ENCODE measurements at regions not wholly inside any gene's neighbourhood (a gene's known extent, or its start where the extent isn't known, plus 50 kb on each side); places are given as distances from the start of the nearest gene placed in this dataset.

- Mint-ChIP-seq H3K4me1 (no peaks in the 10 kb centered on the region), H3K4me3 (no peak overlapping the region), H3K27me3 (no peaks in the 10 kb centered on the region), H3K27ac (no peak overlapping the region), H3K9me3 (peaks cover 5% of the 10 kb centered on the region), H3K36me3 (no peaks in the 10 kb centered on the region)
- no peak for ATAC-seq
Observed at GRCh38 chr5:167831754-167832504, 459.5 kb upstream of the WWC1 start.

- H3K36me3 Mint-ChIP-seq: no peaks in the 10 kb centered on the region
- no peaks in the 10 kb centered on the region for H3K4me1 Mint-ChIP-seq
- no peaks in the 10 kb centered on the region for H3K27me3 Mint-ChIP-seq
- H3K27ac Mint-ChIP-seq: no peak overlapping the region
- H3K9me3 Mint-ChIP-seq: peaks cover 5% of the 10 kb centered on the region
- ATAC-seq: no peak
- H3K4me3 Mint-ChIP-seq: no peak overlapping the region
Observed at GRCh38 chr5:167832609-167833008, 458.8 kb upstream of the WWC1 start.

- no peak overlapping the region for H3K27ac Mint-ChIP-seq
- no peaks in the 10 kb centered on the region for H3K27me3 Mint-ChIP-seq
- ATAC-seq: no peak
- peaks cover 2% of the 10 kb centered on the region for H3K9me3 Mint-ChIP-seq
- no peaks in the 10 kb centered on the region for H3K36me3 Mint-ChIP-seq
- H3K4me3 Mint-ChIP-seq: no peak overlapping the region
- no peaks in the 10 kb centered on the region for H3K4me1 Mint-ChIP-seq
Observed at GRCh38 chr5:167833456-167833855, 458.0 kb upstream of the WWC1 start.

DNA sequence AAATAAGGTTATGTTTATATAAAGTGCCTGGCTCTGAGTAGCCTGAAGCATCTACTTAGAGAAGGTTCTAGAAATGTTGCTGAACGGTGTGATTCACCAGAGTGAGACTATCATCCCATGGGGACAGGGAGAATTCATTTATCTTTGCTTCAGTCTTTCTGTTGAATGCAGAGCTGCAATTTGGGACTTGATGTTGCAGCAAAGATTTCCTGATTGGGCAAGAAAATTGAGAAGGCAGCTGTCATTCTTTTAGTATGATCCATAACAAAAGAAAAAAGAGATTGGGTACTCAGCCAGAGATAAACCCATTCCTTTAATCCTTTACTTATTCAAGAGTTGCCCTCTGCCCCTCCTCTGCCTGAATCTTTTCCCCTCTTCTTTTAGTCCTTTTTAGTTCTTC lies 456.3 kb upstream of the WWC1 start:
- no peaks in the 10 kb centered on the region for H3K27me3 Mint-ChIP-seq
- no peaks in the 10 kb centered on the region for H3K4me1 Mint-ChIP-seq
- H3K9me3 Mint-ChIP-seq: peaks cover 2% of the 10 kb centered on the region
- ATAC-seq: no peak
- H3K27ac Mint-ChIP-seq: no peak overlapping the region
- H3K4me3 Mint-ChIP-seq: no peak overlapping the region
- no peaks in the 10 kb centered on the region for H3K36me3 Mint-ChIP-seq

DNA sequence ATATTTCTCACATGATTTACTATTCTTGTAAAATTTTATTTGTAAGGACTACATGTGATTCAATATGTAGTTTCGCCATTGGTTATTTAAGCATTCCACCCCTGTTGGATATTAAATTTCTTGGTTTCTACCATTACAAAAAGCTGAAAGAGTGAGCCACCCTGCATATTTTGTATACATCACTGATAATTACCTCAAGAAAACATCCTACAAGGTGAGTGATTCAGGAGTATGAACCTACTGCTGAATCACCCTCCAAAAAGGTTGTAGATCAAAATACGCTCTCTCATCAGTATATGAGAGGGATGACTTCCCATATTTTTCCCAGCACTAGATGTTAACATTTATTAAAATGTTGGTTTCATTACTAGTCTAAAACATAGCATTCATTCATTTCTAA lies 454.3 kb upstream of the WWC1 start:
- Mint-ChIP-seq H3K9me3 (peaks cover 2% of the 10 kb centered on the region), H3K27ac (no peak overlapping the region), H3K27me3 (no peaks in the 10 kb centered on the region), H3K4me3 (no peak overlapping the region), H3K4me1 (no peaks in the 10 kb centered on the region), H3K36me3 (no peaks in the 10 kb centered on the region)
- no peak for ATAC-seq

- Mint-ChIP-seq H3K9me3 (no peaks in the 10 kb centered on the region), H3K36me3 (no peaks in the 10 kb centered on the region), H3K4me3 (no peak overlapping the region), H3K27ac (no peak overlapping the region), H3K4me1 (no peaks in the 10 kb centered on the region), H3K27me3 (no peaks in the 10 kb centered on the region)
- no peak for ATAC-seq
Observed at GRCh38 chr5:167839065-167839464, 452.4 kb upstream of the WWC1 start.

DNA sequence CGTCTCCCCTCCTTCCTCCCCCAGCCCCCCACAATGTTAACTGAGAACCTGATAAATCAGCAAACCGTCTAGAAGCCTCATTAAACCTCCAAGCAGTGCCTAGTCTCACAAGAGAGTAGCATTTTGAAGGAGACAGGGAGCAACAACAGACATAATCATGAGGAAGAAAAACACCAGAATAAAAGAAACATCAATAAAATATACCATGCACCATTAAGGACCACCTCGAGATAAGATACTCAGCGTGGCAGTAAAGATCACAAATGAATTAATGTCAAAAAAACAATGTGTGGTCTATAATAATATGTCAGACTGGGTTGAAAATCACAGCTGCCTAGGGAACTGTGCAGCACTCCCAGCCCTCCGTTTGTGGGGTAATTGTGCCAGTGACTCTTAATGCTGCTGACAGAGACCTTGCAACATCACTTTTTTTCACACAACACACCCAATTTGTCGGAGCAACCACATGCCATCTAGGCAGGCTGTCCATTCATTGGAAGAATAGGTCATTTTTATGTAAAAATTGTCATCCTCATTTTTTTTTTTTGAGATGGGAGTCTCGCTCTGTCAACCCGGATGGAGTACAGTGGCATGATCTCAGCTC lies 450.8 kb upstream of the WWC1 start:
- H3K4me3 Mint-ChIP-seq: no peak overlapping the region
- no peaks in the 10 kb centered on the region for H3K4me1 Mint-ChIP-seq
- ATAC-seq: no peak
- H3K27me3 Mint-ChIP-seq: no peaks in the 10 kb centered on the region
- no peak overlapping the region for H3K27ac Mint-ChIP-seq
- no peaks in the 10 kb centered on the region for H3K36me3 Mint-ChIP-seq
- H3K9me3 Mint-ChIP-seq: no peaks in the 10 kb centered on the region

DNA sequence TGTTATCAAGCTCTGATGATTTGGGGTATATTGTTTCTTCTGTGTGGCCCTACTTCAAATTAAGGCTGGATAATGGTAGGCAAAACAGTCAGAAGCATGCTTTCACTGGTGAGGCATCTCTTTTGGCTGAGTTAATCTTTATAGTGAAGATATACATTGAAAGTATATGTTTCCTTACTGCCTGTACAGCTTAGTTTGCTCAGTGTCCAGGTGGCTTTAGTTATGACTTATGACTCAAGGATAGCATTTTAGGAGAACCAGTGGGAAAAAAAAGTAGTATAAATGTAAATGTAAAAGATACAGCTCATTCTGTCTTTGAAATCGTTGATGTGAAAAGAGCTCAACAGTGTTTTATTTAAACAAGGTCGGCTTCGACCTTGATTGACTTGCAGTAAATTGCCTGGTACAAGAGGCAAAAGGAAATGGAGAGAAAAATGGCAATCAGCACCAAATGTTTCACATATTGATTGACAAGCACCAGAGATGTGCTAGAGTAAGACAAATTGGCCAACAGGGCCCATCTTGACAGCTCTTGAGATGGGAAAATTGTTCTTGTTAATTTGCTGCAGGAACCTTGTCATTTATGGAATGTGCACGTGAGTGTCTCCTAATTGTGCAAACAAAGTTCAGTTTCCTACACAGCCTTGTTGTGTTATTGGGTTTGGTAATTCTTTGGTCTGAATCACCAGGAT lies 447.4 kb upstream of the WWC1 start:
- no peaks in the 10 kb centered on the region for H3K4me1 Mint-ChIP-seq
- H3K27ac Mint-ChIP-seq: no peak overlapping the region
- no peak overlapping the region for H3K4me3 Mint-ChIP-seq
- no peak for ATAC-seq
- H3K27me3 Mint-ChIP-seq: no peaks in the 10 kb centered on the region
- no peaks in the 10 kb centered on the region for H3K9me3 Mint-ChIP-seq
- H3K36me3 Mint-ChIP-seq: no peaks in the 10 kb centered on the region

DNA sequence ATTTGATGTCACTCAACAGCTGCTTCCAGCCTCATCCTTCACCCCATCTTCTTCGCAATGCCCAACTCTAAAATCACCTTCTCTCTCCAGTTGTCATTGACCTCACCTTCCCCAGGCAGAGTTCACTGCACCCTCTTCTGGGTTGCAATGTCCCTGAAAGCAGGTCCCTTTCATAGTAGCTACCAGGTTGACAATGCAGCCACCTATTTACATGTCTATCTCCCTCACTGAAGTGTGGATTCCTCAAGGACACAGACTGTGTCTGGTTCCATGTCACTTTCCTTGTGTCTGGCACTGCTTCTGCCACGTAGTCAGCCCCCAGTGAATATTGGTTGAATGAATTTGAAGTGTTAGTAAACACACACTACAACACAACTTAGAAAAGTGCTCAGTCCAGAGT lies 445.5 kb upstream of the WWC1 start:
- H3K36me3 Mint-ChIP-seq: no peaks in the 10 kb centered on the region
- no peak for ATAC-seq
- H3K27me3 Mint-ChIP-seq: no peaks in the 10 kb centered on the region
- no peaks in the 10 kb centered on the region for H3K4me1 Mint-ChIP-seq
- no peak overlapping the region for H3K27ac Mint-ChIP-seq
- no peaks in the 10 kb centered on the region for H3K9me3 Mint-ChIP-seq
- no peak overlapping the region for H3K4me3 Mint-ChIP-seq

- H3K27me3 Mint-ChIP-seq: no peaks in the 10 kb centered on the region
- no peaks in the 10 kb centered on the region for H3K9me3 Mint-ChIP-seq
- H3K27ac Mint-ChIP-seq: no peak overlapping the region
- ATAC-seq: no peak
- no peak overlapping the region for H3K4me3 Mint-ChIP-seq
- no peaks in the 10 kb centered on the region for H3K4me1 Mint-ChIP-seq
- no peaks in the 10 kb centered on the region for H3K36me3 Mint-ChIP-seq
Observed at GRCh38 chr5:167849874-167850273, 441.6 kb upstream of the WWC1 start.

GRCh38 chr5:167850911-167851310 lies 440.5 kb upstream of the WWC1 start:
- Mint-ChIP-seq H3K36me3 (no peaks in the 10 kb centered on the region), H3K4me1 (no peaks in the 10 kb centered on the region), H3K9me3 (no peaks in the 10 kb centered on the region), H3K27ac (no peak overlapping the region), H3K27me3 (no peaks in the 10 kb centered on the region), H3K4me3 (no peak overlapping the region)
- ATAC-seq: no peak

GRCh38 chr5:167851416-167851815 lies 440.0 kb upstream of the WWC1 start:
- no peaks in the 10 kb centered on the region for H3K36me3 Mint-ChIP-seq
- H3K4me3 Mint-ChIP-seq: no peak overlapping the region
- no peaks in the 10 kb centered on the region for H3K4me1 Mint-ChIP-seq
- no peaks in the 10 kb centered on the region for H3K9me3 Mint-ChIP-seq
- H3K27me3 Mint-ChIP-seq: no peaks in the 10 kb centered on the region
- H3K27ac Mint-ChIP-seq: no peak overlapping the region
- ATAC-seq: no peak

- Mint-ChIP-seq H3K4me1 (no peaks in the 10 kb centered on the region), H3K27me3 (no peaks in the 10 kb centered on the region), H3K4me3 (no peak overlapping the region), H3K27ac (no peak overlapping the region), H3K36me3 (no peaks in the 10 kb centered on the region), H3K9me3 (no peaks in the 10 kb centered on the region)
- no peak for ATAC-seq
Observed at GRCh38 chr5:167852515-167852914, 438.9 kb upstream of the WWC1 start.

DNA sequence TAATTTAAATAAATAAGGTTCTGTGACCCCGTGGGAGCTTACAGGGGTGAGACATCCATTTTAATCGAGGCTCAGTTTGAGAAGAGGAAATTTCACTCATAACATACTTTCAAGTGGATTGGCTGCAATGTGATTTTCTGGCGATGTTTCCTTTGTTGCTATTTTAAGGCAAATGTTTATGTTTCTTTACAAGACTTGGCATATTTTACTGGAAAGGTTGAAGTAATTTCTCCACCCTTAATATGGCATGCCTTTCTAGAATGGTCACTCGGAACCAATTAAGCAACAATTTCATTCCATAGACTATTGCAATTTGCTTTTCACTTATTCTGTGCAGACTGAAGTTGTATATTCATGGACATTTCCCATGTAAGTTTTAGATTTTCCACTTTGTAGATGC lies 438.0 kb upstream of the WWC1 start:
- no peak overlapping the region for H3K4me3 Mint-ChIP-seq
- ATAC-seq: no peak

GRCh38 chr5:167855818-167856217 lies 435.6 kb upstream of the WWC1 start:
- ATAC-seq: no peak
- Mint-ChIP-seq H3K27me3 (no peaks in the 10 kb centered on the region), H3K27ac (no peak overlapping the region), H3K4me3 (no peak overlapping the region), H3K4me1 (no peaks in the 10 kb centered on the region), H3K9me3 (no peaks in the 10 kb centered on the region), H3K36me3 (no peaks in the 10 kb centered on the region)

More for the DNA sequence above, 438.0 kb upstream of the WWC1 start:
- no peaks in the 10 kb centered on the region for H3K9me3 Mint-ChIP-seq
- H3K4me1 Mint-ChIP-seq: no peaks in the 10 kb centered on the region
- H3K36me3 Mint-ChIP-seq: no peaks in the 10 kb centered on the region
- H3K27me3 Mint-ChIP-seq: no peaks in the 10 kb centered on the region
- H3K27ac Mint-ChIP-seq: no peak overlapping the region

GRCh38 chr5:167857321-167857720 lies 434.1 kb upstream of the WWC1 start:
- Mint-ChIP-seq H3K9me3 (peaks cover 2% of the 10 kb centered on the region), H3K27ac (no peak overlapping the region), H3K27me3 (no peaks in the 10 kb centered on the region), H3K4me1 (no peaks in the 10 kb centered on the region), H3K36me3 (no peaks in the 10 kb centered on the region), H3K4me3 (no peak overlapping the region)
- ATAC-seq: no peak
